ENCODE measurements at regions not wholly inside any gene's neighbourhood (a gene's known extent, or its start where the extent isn't known, plus 50 kb on each side); places are given as distances from the start of the nearest gene placed in this dataset.
"Not testable (repeated sequence)": the region's sequence is repeated elsewhere in the genome, so short reads cannot be mapped to it uniquely, and the experiment has no call there.

- TF ChIP-seq CTCF, EZH2, EZH2phosphoT487 (IDR thresholded peaks at IDR 0.05): not testable (repeated sequence)
These were observed 534.6 kb downstream of the KCNJ18 start for GRCh38 chr17:22226932-22227331.

Measured in neural progenitor cell (in vitro differentiated cells).